ENCODE measurements at regions not wholly inside any gene's neighbourhood (a gene's known extent, or its start where the extent isn't known, plus 50 kb on each side); places are given as distances from the start of the nearest gene placed in this dataset.
"Not testable (repeated sequence)": the region's sequence is repeated elsewhere in the genome, so short reads cannot be mapped to it uniquely, and the experiment has no call there.

DNA sequence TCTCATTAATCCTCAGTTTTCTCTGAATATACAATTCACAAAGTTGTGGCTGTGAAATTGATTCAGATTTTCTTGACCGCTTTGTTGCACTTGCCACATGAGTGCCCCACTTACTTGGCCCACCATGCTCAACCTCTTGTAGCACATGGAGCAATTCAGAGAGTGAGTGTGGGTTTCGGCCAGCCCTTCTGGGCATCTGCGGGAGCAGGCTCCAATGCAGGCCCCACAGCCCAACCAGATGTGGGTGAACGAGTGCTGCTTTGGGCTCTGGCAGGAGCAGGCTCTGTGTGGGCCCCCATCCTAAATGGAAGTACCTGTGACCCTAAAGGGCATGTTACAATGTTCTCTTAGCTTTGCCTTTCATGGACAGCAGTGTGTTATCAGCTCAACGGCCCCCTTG is 2338.6 kb downstream of the LRRC4C start:
- no peak for DNase-seq

DNA sequence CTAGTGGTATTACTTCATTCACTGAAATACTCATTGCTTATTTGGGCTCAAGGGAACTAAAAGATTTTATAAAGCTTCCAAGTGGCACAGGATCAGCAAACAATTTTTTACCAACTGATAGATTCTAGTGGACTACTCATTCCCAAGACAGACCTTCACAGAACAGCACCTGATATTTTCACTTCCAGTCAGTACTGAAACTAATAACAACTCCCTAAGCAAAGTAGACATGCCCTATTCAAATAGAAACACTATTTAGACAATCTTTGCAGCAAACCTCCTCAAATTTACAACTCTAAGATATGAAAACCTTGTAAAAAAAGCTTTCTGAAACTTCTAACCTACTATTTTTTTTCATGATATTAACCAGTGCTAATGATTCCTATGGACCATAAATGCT is 2345.8 kb downstream of the LRRC4C start:
- no peak for DNase-seq

DNA sequence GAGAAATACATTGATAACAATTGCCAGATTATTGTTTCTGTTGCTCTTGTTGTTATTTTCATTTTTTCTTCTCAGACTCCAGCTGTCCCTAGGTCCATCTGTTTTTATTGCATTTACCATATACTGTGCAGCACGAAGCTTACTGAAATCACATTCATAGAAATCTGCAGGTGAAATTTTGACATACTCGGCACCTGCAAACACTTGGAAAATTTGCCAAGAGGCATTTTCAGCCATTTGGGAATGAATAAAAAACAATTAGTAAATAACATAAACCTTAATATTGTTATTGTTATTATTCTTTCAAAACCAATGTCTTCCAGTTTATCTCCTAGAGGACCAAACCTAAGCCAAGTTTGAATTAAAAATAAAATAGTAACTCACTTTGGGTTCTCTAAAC is 2357.2 kb downstream of the LRRC4C start:
- DNase-seq, result no peak

DNA sequence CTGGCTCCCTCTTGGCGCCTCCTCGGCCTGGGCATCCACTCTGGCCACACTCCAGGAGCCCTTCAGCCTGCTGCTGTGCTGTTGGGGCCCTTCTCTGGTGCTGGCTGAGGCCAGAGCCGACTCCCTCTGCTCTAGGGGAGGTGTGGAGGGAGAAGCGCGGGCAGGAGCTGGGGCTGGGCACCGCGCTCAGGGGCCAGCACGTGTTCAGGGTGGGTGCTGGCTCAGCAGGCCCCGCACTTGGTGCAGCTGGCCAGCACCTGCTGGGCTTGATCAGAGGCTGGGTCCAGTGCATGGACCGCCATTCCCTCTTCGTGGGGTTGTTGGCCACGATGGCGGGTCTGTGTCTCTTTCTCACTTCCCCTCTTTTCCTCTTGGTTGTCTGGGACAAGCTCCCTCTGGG is 2381.0 kb downstream of the LRRC4C start:
- DNase-seq, result no peak

DNA sequence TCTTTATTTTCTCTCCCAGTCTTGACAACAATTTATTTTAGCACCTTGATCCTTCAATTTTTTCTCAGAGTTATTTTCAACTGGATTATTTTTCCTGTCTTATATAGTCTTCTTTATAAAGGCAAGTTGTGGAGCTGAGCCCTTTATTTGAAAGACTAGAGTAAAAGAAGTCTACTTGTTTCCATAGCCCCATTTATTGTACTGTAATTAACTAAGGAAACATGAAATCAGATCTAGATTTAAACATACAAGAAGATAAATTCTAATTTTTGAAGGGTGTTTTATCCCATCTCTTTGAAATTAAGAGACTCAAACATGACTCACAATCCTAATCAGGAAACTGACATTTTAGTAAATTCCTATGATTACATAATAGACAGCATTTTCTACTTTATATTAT is 2421.8 kb downstream of the LRRC4C start:
- no peak for DNase-seq

DNA sequence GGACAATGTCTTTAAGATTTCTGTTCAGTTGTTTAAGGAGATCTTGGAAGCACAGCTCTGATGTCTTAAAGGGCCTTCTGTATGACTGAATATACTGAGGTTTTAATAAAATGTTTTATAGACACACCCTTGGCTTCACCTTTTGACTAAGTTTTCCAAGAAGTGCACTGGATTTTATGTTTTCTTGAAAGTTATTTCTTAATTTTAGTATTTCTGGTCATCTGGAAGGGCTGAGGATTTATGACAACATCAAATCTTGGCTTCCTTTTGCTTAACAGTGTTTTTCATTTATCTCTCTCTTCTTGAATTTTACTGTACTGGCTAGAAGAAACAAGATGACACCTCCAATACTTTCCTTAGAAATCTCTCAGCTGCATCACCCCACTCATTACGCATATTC is 2423.4 kb downstream of the LRRC4C start:
- no peak for DNase-seq

DNA sequence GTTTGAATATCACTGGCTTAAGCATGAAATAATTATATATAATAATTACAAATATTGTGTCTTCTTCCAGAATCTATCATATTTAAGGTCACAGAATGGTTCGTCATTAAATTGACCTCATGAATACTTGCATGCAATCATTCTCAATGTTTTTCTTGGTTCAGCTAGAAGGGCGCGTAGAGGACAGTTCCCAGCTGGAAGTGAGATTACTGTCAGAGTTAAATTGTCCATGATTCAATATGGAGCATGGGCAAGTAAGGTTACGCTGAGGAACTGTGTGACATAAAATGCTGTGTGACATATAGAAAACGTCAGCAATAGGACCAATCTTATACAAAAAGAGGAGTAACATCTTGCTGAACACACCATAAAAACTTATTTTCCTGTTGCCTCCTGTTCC is 2423.5 kb upstream of the RAG2 start:
- no peak for DNase-seq

DNA sequence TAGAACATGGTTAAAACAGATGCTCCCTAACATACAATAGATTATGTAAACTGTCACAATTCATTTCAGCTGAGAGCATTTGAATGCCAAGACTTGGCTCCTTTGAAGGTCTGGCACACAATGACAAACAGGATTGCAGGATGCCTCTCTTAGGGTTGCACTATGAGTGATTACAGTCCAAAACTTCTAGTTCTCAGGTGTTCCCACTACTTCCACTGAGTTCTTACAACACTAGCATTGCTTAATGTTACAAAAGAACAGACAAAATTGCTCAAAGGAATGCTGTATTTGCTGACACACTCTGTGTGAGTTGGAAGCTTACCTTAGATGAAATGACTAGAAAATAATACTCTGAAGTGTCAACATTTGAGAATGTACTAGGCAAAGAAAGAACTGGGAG is 2413.8 kb upstream of the RAG2 start:
- no peak for DNase-seq

DNA sequence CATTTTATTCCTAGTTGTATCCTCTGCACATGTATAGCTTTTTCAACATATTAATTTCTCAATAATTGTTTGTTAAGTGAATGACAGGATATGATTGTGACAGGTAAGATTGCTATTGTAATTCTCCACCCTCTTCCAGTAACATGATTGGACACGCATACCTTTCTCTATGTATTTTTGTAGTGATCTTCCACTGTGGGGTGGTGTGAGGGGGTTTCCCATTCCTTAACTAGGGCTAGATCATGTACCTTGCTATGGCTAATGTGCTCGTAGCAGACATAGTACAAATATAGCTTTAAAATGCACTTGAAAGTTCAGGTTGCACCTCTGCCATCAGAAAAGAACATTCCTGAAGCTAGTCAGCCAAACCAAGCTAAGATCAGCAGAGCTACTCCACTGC is 2392.8 kb upstream of the RAG2 start:
- no peak for DNase-seq

DNA sequence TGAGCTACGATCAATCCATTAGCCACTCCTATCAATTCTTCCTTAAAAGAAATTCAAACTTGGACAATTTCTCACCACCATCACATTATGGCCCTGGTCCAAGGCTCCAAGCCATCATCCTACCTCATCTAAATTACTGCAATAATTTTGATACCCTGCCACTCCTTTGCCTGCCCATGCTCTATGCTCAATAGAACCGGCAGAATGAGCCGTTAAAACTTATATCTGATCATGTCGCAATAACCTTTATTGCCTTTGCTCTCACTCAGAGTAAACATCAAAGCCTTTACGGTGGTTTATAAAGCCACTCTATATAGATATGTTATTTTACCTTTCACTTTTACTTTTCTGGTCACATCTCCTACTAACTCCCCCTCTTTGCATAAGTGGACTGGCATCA is 2392.1 kb upstream of the RAG2 start:
- DNase-seq, result no peak

DNA sequence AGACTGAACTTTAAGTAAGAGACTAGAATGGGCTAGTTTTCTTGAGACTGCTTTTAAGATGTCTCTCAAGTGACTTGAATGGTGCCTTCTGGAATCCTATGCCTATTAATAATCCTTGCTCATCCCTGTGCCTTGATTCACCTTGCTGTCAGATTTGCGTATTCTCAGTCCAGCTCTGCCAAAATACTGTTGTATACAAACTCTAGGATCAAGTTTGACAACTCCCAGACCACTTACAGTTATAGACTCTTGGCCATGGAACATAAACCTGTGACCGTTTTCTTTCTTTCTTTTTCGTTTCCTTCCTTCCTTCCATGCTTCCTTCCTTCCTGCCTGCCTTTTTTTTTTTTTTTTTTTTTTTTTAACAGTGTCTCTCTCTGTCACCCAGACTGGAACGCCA is 2390.9 kb upstream of the RAG2 start:
- DNase-seq, result no peak

DNA sequence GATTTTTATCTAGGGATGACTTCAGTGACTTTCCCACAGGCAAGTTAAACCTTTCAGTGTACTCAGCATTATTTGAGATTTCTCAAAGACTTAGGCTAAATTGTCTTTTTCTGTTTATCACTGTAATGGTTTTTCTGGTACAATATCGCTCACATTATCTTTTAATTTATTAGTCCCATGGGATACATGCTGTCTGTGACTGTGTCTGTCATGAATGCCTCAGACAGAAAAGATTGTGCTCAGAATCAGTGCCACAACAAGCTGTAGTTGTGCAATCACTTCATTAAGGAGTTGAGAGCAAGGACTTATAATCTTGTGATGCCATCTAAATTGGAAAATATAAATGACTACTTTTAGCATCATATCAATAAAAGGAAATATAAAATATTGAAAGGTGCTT is 2374.2 kb upstream of the RAG2 start:
- DNase-seq, result no peak

DNA sequence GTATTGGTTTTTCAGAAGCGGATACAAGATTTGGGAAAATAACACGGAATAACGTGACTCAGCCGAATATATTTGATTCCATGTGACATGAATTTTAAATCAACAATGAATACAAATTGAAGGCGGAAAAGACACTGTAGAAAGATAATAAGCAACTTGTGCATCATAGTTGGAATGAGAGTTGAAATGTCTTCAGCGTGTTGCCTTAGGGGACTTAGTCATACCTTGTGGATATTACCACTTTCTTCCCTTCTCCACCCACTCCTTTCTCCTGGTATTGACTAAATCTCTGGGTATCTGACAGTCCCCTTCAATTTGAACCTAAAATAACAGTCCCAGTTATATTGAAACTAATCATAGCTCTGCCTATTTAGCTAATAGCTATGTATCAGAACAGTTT is 2373.1 kb upstream of the RAG2 start:
- DNase-seq, result no peak

DNA sequence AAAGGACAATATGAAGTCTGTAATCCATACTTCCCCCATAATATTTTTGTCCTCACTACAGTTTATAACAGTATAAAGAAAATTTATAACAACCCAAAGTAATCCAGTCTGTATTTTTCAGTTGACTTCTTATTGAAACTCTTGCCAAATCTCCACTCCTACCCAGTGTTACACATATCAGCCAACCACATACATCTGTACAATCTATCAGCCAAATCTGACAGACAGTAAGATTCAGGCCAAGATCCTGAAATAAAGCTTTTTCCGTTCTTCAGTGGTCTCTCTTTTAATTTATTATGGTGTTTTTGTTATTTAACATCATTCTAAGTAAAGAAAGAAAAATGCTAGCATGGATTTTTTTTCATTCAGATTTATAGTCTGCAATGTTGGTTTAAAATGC is 2370.9 kb upstream of the RAG2 start:
- DNase-seq, result no peak

DNA sequence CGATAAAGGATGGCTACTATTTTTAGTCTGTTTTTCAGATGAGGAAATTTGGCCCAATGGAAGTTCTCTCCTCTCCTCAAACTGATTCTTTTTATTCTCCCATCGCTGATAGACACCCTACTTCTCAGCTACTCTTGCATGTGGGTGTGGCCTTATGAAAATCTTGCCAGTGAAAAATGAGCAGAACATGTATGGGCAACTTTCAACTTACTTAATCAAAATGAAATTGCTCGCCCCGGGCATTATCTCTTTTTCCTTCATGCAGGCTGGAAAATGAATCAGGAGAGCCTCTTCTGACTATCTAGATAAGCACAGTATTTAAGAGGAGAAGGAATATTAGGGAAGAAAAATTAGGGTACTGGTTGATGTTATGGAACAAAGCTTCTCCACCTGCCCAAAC is 2354.7 kb upstream of the RAG2 start:
- DNase-seq, result no peak

DNA sequence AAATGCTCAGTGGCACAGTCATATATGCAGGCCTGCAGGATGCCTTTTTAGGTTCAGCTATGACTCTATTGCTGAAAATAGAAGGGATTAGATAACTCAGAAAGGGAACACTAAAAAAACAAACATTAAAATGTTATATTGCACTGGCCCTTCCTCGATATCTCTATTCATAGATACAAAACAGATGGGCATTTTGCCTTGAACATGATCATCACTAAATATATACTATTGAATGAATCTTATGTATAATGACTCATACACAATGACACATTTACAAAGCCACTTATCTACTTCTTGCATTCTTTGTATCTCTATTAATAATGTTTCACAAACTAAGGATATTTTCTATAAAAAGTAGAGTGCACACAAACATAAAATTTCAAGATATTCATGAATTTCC is 2352.8 kb upstream of the RAG2 start:
- DNase-seq, result no peak

DNA sequence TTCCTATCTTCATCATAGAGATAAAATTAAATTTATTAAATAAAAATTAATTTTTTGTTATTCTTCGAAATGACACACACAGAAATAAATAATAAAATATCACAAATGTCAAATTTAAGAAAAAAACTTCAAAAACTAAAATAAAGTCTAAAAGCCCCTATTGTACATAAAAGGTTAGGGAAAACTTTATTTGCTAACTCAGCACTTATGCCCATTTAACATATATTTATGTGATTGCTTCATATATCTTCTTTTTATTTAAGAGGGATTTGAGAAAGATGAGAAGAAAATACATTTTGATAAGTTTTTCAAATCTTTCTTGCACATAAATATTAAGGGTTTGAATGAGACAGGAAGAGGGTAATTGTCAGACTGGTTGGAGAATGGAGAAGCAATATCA is 2350.4 kb upstream of the RAG2 start:
- no peak for DNase-seq

DNA sequence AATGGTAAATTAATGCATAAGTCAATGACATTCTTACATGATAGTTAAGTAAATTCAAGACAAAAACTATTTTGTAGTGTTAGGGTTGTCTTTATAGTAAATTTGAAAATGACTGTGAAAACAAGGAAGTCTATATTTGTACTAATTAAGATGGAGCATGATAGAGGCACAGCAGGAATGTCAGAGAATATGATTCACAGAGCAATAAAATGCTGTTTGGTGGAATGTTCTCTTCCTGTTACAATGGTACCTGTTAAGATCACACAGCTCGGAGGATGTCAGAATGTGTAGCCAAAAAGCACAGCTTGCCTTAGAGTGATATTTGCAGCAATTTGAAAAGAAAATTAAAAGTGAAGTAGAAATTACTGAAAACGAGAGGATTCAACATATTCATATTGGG is 2339.7 kb upstream of the RAG2 start:
- no peak for DNase-seq

DNA sequence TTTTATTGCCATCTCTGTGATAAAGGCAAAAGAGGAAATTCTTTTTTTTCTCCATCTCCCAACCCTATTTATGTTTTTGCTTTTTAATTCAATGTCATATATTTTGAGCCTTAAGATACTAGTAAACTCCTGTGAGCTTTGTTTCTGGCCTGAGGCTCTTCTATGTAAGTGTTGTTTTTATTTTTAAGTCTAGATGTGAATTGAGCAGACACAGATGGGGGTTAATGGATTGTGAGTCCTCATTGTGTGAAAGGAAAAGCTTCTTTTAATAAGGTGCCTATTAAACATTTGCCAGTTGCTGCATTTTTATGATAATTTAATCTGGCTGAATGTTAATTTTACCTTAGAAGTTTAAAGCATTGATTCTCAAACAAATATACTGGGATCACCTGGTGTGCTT is 2337.9 kb upstream of the RAG2 start:
- no peak for DNase-seq

DNA sequence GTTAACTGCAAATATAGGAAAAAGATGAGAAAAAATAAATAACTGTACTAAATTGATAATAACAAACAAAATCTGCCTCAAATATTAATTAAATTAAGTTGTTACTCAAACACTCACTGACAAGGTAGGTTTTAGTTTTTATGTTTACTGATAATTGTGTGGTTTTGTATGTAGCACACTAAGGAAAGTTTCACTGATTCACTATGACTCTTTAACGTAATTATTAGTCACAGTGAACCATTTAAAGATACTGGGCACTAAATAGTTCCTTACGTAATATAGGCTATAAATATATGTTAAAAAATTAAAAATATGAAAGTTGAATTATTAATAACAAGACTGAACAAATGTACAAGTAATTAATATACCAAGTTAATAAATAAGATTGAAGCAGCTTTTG is 2330.0 kb upstream of the RAG2 start:
- DNase-seq, result no peak

DNA sequence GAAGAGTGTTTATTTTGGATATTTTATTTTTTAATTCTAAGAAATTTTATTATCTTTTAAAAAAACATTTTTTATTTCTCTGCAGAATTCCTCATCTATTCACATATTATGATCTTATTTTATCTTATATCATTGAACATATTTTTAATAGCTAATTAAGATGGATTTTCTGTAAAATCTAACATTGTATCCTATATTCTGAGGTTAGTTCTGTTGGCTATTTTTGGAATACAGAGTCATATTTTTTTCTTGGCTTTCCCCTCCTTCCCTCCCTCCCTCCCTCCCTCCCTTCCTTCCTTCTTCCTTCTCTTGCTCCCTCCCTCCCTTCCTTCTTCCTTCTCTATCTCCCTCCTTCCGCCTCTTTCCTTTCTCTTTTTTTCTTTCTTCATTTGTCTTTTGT is 2326.6 kb upstream of the RAG2 start:
- no peak for DNase-seq

DNA sequence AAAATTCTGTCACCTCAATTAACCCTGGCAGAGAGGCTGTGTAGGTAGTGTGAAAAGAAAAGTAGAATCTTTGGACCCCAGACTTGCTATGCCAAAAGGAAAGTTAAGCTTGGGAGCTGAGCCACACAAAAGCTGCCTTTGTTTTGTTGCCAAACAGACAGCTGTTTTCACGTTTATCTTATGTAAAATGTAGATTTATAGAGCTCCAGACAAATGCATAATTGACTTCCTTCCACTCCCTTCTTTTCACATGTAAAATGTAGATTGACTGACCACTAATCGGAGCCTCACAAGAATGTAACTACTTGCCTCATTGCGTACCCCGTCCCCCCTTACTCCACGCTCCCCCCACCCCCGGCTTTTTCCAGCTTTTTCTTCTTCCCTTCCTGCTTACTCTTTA is 2302.2 kb upstream of the RAG2 start:
- no peak for DNase-seq

DNA sequence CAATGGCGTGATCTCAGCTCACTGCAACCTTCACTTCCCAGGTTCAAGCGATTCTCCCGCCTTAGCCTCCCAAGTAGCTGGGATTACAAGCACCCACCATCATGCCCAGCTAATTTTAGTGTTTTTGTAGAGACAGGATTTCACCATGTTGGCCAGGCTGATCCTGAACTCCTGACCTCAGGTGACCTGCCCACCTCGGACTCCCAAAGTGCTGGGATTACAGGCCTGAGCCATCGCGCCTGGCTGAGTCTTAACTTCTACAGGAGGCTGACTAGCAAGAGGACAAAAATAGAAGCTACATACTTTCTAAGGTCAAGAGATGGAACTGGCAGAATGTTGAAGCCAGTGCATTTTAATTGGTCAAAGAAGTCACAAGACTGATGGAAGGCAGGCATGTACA is 2296.2 kb upstream of the RAG2 start:
- DNase-seq, result not testable (repeated sequence)

DNA sequence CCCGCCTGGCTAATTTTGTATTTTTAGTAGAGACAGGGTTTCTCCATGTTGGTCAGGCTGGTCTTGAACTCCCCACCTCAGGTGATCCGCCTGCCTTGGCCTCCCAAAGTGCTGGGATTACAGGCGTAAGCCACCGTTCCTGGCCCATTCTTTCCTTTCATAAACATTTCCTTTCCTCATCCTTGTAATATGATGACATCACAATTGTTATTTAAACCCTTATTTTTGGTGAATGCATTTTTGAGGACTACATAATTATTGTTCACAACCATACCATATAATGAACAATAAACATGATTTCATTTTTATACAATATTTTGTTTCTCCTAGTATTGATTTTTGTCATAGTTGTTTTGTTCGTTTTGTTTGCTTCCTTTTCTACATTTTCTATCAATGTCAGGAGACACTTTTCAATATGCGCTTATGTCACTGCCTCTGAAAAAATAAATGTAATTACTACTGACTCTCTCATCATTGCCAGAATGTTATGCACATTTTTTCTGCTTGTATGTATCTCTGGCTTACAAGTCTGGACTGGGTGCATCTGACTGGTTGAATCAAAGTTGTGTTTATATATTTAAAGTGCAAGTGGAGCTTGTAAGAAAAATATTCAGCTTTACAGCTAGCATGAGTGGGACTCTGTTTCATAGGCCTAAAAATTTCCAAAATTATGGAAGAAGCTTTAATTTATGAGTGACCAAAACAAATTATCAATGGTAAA is 2286.3 kb upstream of the RAG2 start:
- no peak for DNase-seq

DNA sequence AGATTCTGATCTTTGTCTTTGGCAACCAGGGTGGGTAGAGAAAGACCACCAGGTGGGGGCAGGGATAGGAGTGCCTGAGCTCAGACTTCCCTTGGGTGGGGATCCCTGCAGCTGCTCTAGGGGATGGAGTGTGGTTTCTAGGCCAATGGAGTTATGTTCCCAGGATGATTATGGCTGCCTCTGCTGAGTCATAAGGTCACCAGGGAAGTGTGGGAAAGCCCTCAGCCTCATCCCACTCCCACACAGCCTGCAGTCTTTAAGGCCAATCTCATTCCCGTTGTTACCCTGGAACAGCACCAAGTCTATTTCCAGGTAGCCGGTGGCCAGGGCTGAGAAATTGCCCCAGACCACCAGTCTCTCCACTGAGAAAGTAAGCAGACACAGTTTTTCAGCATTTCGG is 2269.3 kb upstream of the RAG2 start:
- DNase-seq, result no peak

DNA sequence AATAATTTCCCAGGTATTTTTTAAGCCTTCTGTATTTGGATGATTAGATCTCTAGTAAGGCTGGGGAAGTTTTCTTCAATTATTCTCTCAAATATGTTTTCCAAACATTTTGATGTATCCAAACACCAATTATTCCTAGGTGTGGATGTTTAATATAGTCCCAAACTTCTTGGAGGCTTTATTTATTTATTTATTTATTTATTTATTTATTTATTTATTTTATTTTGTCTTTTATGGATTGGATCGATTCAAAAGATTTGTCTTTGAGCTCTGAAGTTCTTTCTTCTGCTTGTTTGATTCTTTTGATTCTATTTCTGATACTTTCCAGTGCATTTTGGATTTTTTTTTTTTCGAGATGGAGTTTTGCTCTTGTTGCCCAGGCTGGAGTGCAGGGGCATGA is 2267.9 kb upstream of the RAG2 start:
- no peak for DNase-seq
